ENCODE measurements at regions not wholly inside any gene's neighbourhood (a gene's known extent, or its start where the extent isn't known, plus 50 kb on each side); places are given as distances from the start of the nearest gene placed in this dataset.

- DNase-seq = no peak
Observed at GRCh38 chrX:16488959-16489358, 161.0 kb upstream of the S100G start.

DNA sequence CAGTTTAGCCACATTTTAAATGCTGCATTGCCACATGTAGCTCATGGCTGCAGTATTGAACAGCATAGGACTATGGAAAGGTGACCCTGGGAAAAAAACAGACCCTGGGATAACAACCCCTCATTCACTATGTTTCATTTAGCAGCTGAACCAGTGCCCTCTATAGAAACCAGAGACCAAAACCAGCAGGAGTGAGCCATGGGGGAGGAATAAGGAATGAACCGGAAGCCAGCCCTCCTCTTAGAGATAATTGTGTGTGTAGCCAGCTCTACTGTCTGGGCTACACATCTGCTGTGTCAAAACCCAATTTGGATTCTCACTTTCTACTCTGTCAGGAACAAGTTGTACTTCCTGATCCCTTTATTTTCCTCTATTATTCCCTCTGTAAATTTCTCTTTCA, 158.5 kb upstream of the S100G start:
- DNase-seq = no peak

DNA sequence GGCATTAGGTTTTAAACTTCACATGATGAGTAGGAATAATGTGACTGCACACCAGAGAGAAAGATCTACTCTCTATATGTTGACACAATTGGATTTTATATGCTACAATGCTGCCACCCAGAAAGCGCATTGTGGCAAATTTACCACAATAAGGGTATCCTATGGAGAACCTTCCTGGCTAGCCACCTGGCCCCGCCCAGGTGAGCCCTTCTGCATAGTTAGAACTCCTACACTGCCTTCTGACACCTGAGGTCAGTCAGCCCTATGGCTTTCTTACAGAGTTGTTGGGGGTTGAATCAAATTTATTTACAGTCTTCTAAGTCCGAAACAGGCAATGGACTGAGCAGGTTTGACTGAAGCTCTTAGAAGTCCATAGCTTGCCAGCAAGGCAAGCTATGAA, 153.8 kb upstream of the S100G start:
- no peak for DNase-seq

- DNase-seq = no peak
Observed at GRCh38 chrX:16511796-16512776, 137.9 kb upstream of the S100G start.

- no peak for DNase-seq
Observed at GRCh38 chrX:16516232-16516876, 133.6 kb upstream of the S100G start.

- DNase-seq = no peak
Observed at GRCh38 chrX:16517039-16517605, 132.8 kb upstream of the S100G start.

DNA sequence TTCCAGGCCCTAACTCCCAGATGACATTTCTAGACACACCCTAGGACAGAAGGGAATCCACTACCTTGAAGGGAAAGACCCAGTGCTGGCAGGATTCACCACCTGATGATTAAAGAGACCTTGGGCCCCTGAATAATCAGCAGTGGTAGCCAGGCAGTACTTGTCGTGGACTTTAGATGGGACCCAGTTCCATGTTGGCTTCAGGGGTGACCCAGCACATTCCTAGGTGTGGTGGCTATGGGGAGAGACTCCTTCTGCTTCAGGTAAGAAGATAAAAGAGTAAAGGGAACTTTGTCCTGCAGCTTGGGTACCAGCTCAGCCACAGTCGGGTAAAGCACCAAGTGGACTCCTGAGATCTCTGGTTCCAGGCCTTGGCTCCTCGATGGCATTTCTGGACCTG, 131.8 kb upstream of the S100G start:
- no peak for DNase-seq

- DNase-seq = no peak
Observed at GRCh38 chrX:16524316-16524715, 125.6 kb upstream of the S100G start.

DNA sequence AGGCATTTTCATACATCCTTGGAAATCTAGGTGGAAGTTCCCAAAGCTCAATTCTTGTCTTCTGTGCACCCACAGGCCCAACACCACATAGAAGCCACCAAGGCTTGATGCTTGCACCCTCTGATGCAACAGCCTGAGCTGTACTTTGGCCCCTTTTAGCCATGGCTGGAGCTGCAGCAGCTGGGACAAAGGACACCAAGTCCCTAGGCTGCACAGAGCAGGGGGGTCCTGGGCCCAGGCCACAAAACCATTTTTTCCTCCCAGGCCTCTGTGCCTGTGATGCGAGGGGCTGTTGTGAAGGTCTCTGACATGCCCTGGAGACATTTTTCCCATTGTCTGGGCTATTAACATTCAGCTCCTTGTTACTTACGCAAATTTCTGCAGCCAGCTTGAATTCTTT, 124.0 kb upstream of the S100G start:
- DNase-seq = no peak

DNA sequence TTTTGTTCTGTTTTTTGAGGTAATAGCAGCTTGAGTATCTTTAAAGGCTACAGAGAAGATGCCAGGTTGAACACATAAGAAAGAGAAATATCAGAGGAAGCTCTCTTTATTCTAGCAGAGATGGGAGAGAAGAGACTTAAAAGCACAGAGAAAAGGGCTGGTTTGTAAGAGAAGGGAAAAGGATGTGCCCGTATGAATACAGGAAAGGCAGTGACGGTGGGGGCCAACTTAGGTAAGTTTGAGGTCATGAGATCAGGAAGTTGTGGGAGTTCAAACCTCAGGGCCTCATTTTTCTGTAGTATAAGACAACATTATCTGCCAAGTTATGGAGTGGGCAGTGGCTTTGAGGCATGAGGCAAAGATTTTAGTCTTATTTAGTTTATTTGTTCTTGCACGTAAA, 121.3 kb upstream of the S100G start:
- DNase-seq = no peak

Measured in nucleus accumbens (tissue), 56 donors.